ENCODE measurements at regions not wholly inside any gene's neighbourhood (a gene's known extent, or its start where the extent isn't known, plus 50 kb on each side); places are given as distances from the start of the nearest gene placed in this dataset.
"Not testable (repeated sequence)": the region's sequence is repeated elsewhere in the genome, so short reads cannot be mapped to it uniquely, and the experiment has no call there.

GRCh38 chr2:107146181-107146580 lies 260.2 kb upstream of the ST6GAL2 start:
- intact Hi-C loops (cut with micrococcal nuclease): no loop called here
- Mint-ChIP-seq H3K27ac (ENCODE audit: low read depth, unreplicated experiment) (no peak overlapping the region), H3K9me3 (ENCODE audit: unreplicated experiment) (no peaks in the 10 kb centered on the region), H3K27me3 (ENCODE audit: insufficient read depth, unreplicated experiment) (no peaks in the 10 kb centered on the region), H3K4me1 (ENCODE audit: insufficient read depth, unreplicated experiment) (no peaks in the 10 kb centered on the region), H3K36me3 (ENCODE audit: insufficient read depth, unreplicated experiment) (no peaks in the 10 kb centered on the region), H3K4me3 (ENCODE audit: unreplicated experiment) (no peak overlapping the region)
- CTCF ChIA-PET: no interaction called here
- DNase-seq (ENCODE audit: unreplicated experiment): no peak
- no peak for TF ChIP-seq CTCF (IDR thresholded peaks at IDR 0.05; ENCODE audit: unreplicated experiment)
- POLR2A ChIA-PET: no interaction called here
- no TSS peak for BruUV-seq (replicated peaks)

GRCh38 chr2:107146645-107147044 lies 260.7 kb upstream of the ST6GAL2 start:
- POLR2A ChIA-PET; H3K27ac Mint-ChIP-seq (ENCODE audit: low read depth, unreplicated experiment); H3K4me1 Mint-ChIP-seq (ENCODE audit: insufficient read depth, unreplicated experiment); BruUV-seq (replicated peaks); DNase-seq (ENCODE audit: unreplicated experiment); H3K9me3 Mint-ChIP-seq (ENCODE audit: unreplicated experiment); H3K36me3 Mint-ChIP-seq (ENCODE audit: insufficient read depth, unreplicated experiment); H3K4me3 Mint-ChIP-seq (ENCODE audit: unreplicated experiment); intact Hi-C loops (cut with micrococcal nuclease); H3K27me3 Mint-ChIP-seq (ENCODE audit: insufficient read depth, unreplicated experiment): not testable (repeated sequence)
- CTCF ChIA-PET: interaction anchor here (0.8 kb wide), 1 partner anchor 38 kb away, joined by 3 read pairs; no protein-coding TSS in a partner anchor

- DNase-seq (ENCODE audit: unreplicated experiment): no peak
- Mint-ChIP-seq H3K4me3 (ENCODE audit: unreplicated experiment) (no peak overlapping the region), H3K9me3 (ENCODE audit: unreplicated experiment) (no peaks in the 10 kb centered on the region), H3K4me1 (ENCODE audit: insufficient read depth, unreplicated experiment) (no peaks in the 10 kb centered on the region), H3K27me3 (ENCODE audit: insufficient read depth, unreplicated experiment) (no peaks in the 10 kb centered on the region), H3K36me3 (ENCODE audit: insufficient read depth, unreplicated experiment) (no peaks in the 10 kb centered on the region), H3K27ac (ENCODE audit: low read depth, unreplicated experiment) (no peak overlapping the region)
- intact Hi-C loops (cut with micrococcal nuclease): no loop called here
- no TSS peak for BruUV-seq (replicated peaks)
- ChIA-PET POLR2A (no interaction called here), CTCF (interaction anchor here (0.7 kb wide), 1 partner anchor 285 kb away, joined by 3 read pairs; no protein-coding TSS in a partner anchor)
- TF ChIP-seq CTCF (IDR thresholded peaks at IDR 0.05; ENCODE audit: unreplicated experiment): no peak
These were observed 262.1 kb upstream of the ST6GAL2 start for GRCh38 chr2:107148055-107148454.

- H3K27me3 Mint-ChIP-seq (ENCODE audit: insufficient read depth, unreplicated experiment): no peaks in the 10 kb centered on the region
- TF ChIP-seq CTCF (IDR thresholded peaks at IDR 0.05; ENCODE audit: unreplicated experiment): no peak
- no peaks in the 10 kb centered on the region for H3K4me1 Mint-ChIP-seq (ENCODE audit: insufficient read depth, unreplicated experiment)
- H3K4me3 Mint-ChIP-seq (ENCODE audit: unreplicated experiment): no peak overlapping the region
- no peak overlapping the region for H3K27ac Mint-ChIP-seq (ENCODE audit: low read depth, unreplicated experiment)
- POLR2A ChIA-PET: no interaction called here
- H3K36me3 Mint-ChIP-seq (ENCODE audit: insufficient read depth, unreplicated experiment): no peaks in the 10 kb centered on the region
- no TSS peak for BruUV-seq (replicated peaks)
- intact Hi-C loops (cut with micrococcal nuclease): no loop called here
- H3K9me3 Mint-ChIP-seq (ENCODE audit: unreplicated experiment): no peaks in the 10 kb centered on the region
- no peak for DNase-seq (ENCODE audit: unreplicated experiment)
- CTCF ChIA-PET: no interaction called here
These were observed 262.5 kb upstream of the ST6GAL2 start for GRCh38 chr2:107148496-107148895.

- Mint-ChIP-seq H3K27me3 (ENCODE audit: insufficient read depth, unreplicated experiment) (no peaks in the 10 kb centered on the region), H3K4me3 (ENCODE audit: unreplicated experiment) (no peak overlapping the region), H3K27ac (ENCODE audit: low read depth, unreplicated experiment) (no peak overlapping the region), H3K9me3 (ENCODE audit: unreplicated experiment) (peaks cover 17% of the 10 kb centered on the region), H3K4me1 (ENCODE audit: insufficient read depth, unreplicated experiment) (no peaks in the 10 kb centered on the region), H3K36me3 (ENCODE audit: insufficient read depth, unreplicated experiment) (no peaks in the 10 kb centered on the region)
- no peak for DNase-seq (ENCODE audit: unreplicated experiment)
- CTCF ChIA-PET: no interaction called here
- POLR2A ChIA-PET: no interaction called here
- no peak for TF ChIP-seq CTCF (IDR thresholded peaks at IDR 0.05; ENCODE audit: unreplicated experiment)
- intact Hi-C loops (cut with micrococcal nuclease): no loop called here
- BruUV-seq (replicated peaks): no TSS peak
These were observed 274.8 kb upstream of the ST6GAL2 start for GRCh38 chr2:107160640-107161239.

Data from MCF 10A (cell line).